RWPE1 (cell line): ENCODE measurements at regions not wholly inside any gene's neighbourhood (a gene's known extent, or its start where the extent isn't known, plus 50 kb on each side); places are given as distances from the start of the nearest gene placed in this dataset.

Experiments
- CTCF ChIA-PET: fragments of 350-600 bp; sonication (Branson Sonifier 250); formaldehyde crosslinking; extraction: SDS; loops from one replicate; lab custom pipeline; 2021; lab: Yijun Ruan, JAX
- POLR2A ChIA-PET: fragments of 400-600 bp; formaldehyde crosslinking; extraction: SDS; loops from one replicate; lab custom pipeline; 2020; ENCODE audit warnings: antibody characterized with exemption; ENCODE audit not compliant: low non-redundant PET; lab: Yijun Ruan, JAX
- DNase-seq: peaks from one replicate; pipeline ENCODE4 v3.0.0; 2012; ENCODE audit warnings: low spot score
- H3K27ac ChIP-seq: fragments of 450-650 bp; 2 replicates; pipeline ENCODE4 v1.5.1; 2017
- CTCF ChIP-seq: fragments of 450-650 bp; conservative IDR thresholded peaks from 2 replicates; pipeline ENCODE4 v1.5.1; 2017; ENCODE audit warnings: low read depth, mild to moderate bottlenecking

GRCh38 chr22:46075764-46076531 lies 74.4 kb upstream of the PPARA start:
- CTCF ChIA-PET, result interaction anchor here (0.6 kb wide), 1 partner anchor 29 kb away, joined by 3 read pairs; no protein-coding TSS in a partner anchor
- POLR2A ChIA-PET, result no interaction called here
- no peak for TF ChIP-seq CTCF
- H3K27ac ChIP-seq, result peak overlapping the region; percentile 100
- no peak for DNase-seq

GRCh38 chr22:46076651-46077339 lies 73.5 kb upstream of the PPARA start:
- TF ChIP-seq CTCF, result no peak
- CTCF ChIA-PET, result interaction anchor here (0.5 kb wide), 1 partner anchor 32 kb away, joined by 3 read pairs; no protein-coding TSS in a partner anchor
- peak overlapping the region; percentile 100 for H3K27ac ChIP-seq
- POLR2A ChIA-PET, result interaction anchor here (0.5 kb wide), 1 partner anchor 1158 kb away, joined by 3 read pairs; no protein-coding TSS in a partner anchor
- no peak for DNase-seq

GRCh38 chr22:46077669-46078099 lies 72.6 kb upstream of the PPARA start:
- DNase-seq, result no peak
- ChIA-PET CTCF (no interaction called here), POLR2A (no interaction called here)
- no peak for TF ChIP-seq CTCF
- H3K27ac ChIP-seq, result peak overlapping the region; percentile 100

GRCh38 chr22:46078241-46079092 lies 71.9 kb upstream of the PPARA start:
- CTCF ChIA-PET, result interaction anchor here (0.6 to 0.8 kb wide), 2 partner anchors 72 to 214 kb away, joined by 3 read pairs; no protein-coding TSS in a partner anchor
- POLR2A ChIA-PET, result interaction anchor here (0.5 kb wide), 1 partner anchor 9 kb away, joined by 3 read pairs; no protein-coding TSS in a partner anchor
- H3K27ac ChIP-seq, result peak overlapping the region; percentile 100
- peak; percentile 72 for DNase-seq
- no peak for TF ChIP-seq CTCF

- TF ChIP-seq CTCF, result no peak
- no peak for DNase-seq
- H3K27ac ChIP-seq, result peak overlapping the region; percentile 100
- POLR2A ChIA-PET, result interaction anchor here (0.5 kb wide), 1 partner anchor 10 kb away, joined by 3 read pairs; no protein-coding TSS in a partner anchor
- CTCF ChIA-PET, result no interaction called here
Observed at GRCh38 chr22:46079093-46079860, 71.0 kb upstream of the PPARA start.
